Mesendoderm (in vitro differentiated cells): ENCODE measurements at regions not wholly inside any gene's neighbourhood (a gene's known extent, or its start where the extent isn't known, plus 50 kb on each side); places are given as distances from the start of the nearest gene placed in this dataset.

Source experiments
- DNase-seq: peaks from one replicate; pipeline ENCODE4 v3.0.0; 2013
- H2AK5ac ChIP-seq: 2 replicates; pipeline ENCODE4 v1.6.1; 2013; ENCODE audit warnings: low read length, inconsistent platforms
- H2BK120ac ChIP-seq: 2 replicates; pipeline ENCODE4 v1.6.1; 2013; ENCODE audit warnings: low read depth, mild to moderate bottlenecking, low read length, moderate library complexity, mixed read lengths
- H2BK15ac ChIP-seq: replicated peaks from 2 replicates; pipeline ENCODE4 v1.6.1; 2013; ENCODE audit warnings: low read depth, mild to moderate bottlenecking, moderate library complexity
- H2BK5ac ChIP-seq: 2 replicates; pipeline ENCODE4 v1.6.1; 2013; ENCODE audit warnings: low read length, inconsistent platforms
- H3K18ac ChIP-seq: 2 replicates; pipeline ENCODE4 v1.6.1; 2013; ENCODE audit warnings: mild to moderate bottlenecking, low read length, mixed read lengths
- H3K23ac ChIP-seq: one replicate; pipeline ENCODE4 v1.6.1; 2013; ENCODE audit warnings: low read length
- H3K27ac ChIP-seq: 2 replicates; pipeline ENCODE4 v1.5.1; 2013; ENCODE audit warnings: low read depth, mild to moderate bottlenecking, inconsistent platforms, low read length, moderate library complexity
- H3K27me3 ChIP-seq: 2 replicates; pipeline ENCODE4 v1.6.1; 2013; ENCODE audit warnings: low read length, control low read depth, mild to moderate bottlenecking, inconsistent platforms; ENCODE audit not compliant: insufficient read depth, poor library complexity
- H3K36me3 ChIP-seq: 2 replicates; pipeline ENCODE4 v1.6.1; 2013; ENCODE audit warnings: low read length, inconsistent platforms; ENCODE audit not compliant: control insufficient read depth, insufficient read depth
- H3K4ac ChIP-seq: one replicate; pipeline ENCODE4 v1.6.1; 2013; ENCODE audit warnings: low read depth, mild to moderate bottlenecking, low read length, moderate library complexity
- H3K4me1 ChIP-seq: 2 replicates; pipeline ENCODE4 v1.6.1; 2013; ENCODE audit warnings: low read depth, low read length, inconsistent platforms; ENCODE audit not compliant: control insufficient read depth
- H3K4me2 ChIP-seq: 2 replicates; pipeline ENCODE4 v1.6.1; 2013; ENCODE audit warnings: low read length
- H3K4me3 ChIP-seq: 2 replicates; pipeline ENCODE4 v1.5.1; 2013; ENCODE audit warnings: mild to moderate bottlenecking, low read length
- H3K56ac ChIP-seq: one replicate; pipeline ENCODE4 v1.6.1; 2013; ENCODE audit warnings: low read length
- H3K79me1 ChIP-seq: 2 replicates; pipeline ENCODE4 v1.6.1; 2013; ENCODE audit warnings: low read length, inconsistent platforms
- H3K79me2 ChIP-seq: 2 replicates; pipeline ENCODE4 v1.6.1; 2013; ENCODE audit warnings: mild to moderate bottlenecking, low read length; ENCODE audit not compliant: control insufficient read depth, insufficient read depth
- H3K9ac ChIP-seq: 2 replicates; pipeline ENCODE4 v1.6.1; 2013; ENCODE audit warnings: low read length, inconsistent platforms
- H4K5ac ChIP-seq: one replicate; pipeline ENCODE4 v1.6.1; 2013; ENCODE audit warnings: low read length
- H4K8ac ChIP-seq: one replicate; pipeline ENCODE4 v1.6.1; 2013; ENCODE audit warnings: low read depth, mild to moderate bottlenecking, control low read depth, low read length, moderate library complexity
- WGBS: extraction: QIAGEN DNeasy Blood & Tissue Kit; methylation state at CpG from one replicate; pipeline ENCODE4 v1.1.7; 2013; ENCODE audit warnings: low lambda C conversion rate, missing lambda C conversion rate; ENCODE audit not compliant: insufficient coverage; ENCODE audit errors: extremely low coverage; 5-methylcytosine and 5-hydroxymethylcytosine counted together

GRCh38 chr12:125292700-125293099 is 227.5 kb downstream of the AACS start:
- H3K23ac ChIP-seq = no peak overlapping the region
- no peaks in the 10 kb centered on the region for H3K27me3 ChIP-seq

GRCh38 chr12:125295550-125295949 is 230.3 kb downstream of the AACS start:
- Histone ChIP-seq H2BK5ac (no peak overlapping the region), H3K56ac (no peak overlapping the region), H3K4me2 (no peak overlapping the region), H3K23ac (no peak overlapping the region), H3K36me3 (no peaks in the 10 kb centered on the region), H3K9ac (no peak overlapping the region), H3K4me3 (no peak overlapping the region), H4K5ac (no peak overlapping the region), H2BK120ac (no peak overlapping the region), H4K8ac (no peak overlapping the region), H3K27me3 (no peaks in the 10 kb centered on the region), H3K4ac (no peak overlapping the region), H2AK5ac (no peak overlapping the region), H3K79me1 (no peaks in the 10 kb centered on the region), H3K4me1 (no peaks in the 10 kb centered on the region), H2BK15ac (no peak overlapping the region), H3K27ac (no peak overlapping the region), H3K79me2 (no peaks in the 10 kb centered on the region), H3K18ac (no peak overlapping the region)
- DNase-seq = no peak
- WGBS = no CpG with 5 or more reads among the region's 5 CpGs

More at GRCh38 chr12:125292700-125293099, 227.5 kb downstream of the AACS start:
- H3K27ac ChIP-seq = no peak overlapping the region
- H4K8ac ChIP-seq = no peak overlapping the region
- H3K4me3 ChIP-seq = no peak overlapping the region
- H3K4ac ChIP-seq = no peak overlapping the region
- DNase-seq = no peak
- no peak overlapping the region for H3K9ac ChIP-seq
- no peak overlapping the region for H2BK120ac ChIP-seq
- H2BK5ac ChIP-seq = no peak overlapping the region
- no peak overlapping the region for H2BK15ac ChIP-seq
- no peak overlapping the region for H3K56ac ChIP-seq
- H3K18ac ChIP-seq = no peak overlapping the region
- no peaks in the 10 kb centered on the region for H3K79me1 ChIP-seq
- WGBS = no CpG with 5 or more reads among the region's 3 CpGs
- H3K36me3 ChIP-seq = no peaks in the 10 kb centered on the region
- H3K4me2 ChIP-seq = no peak overlapping the region
- no peak overlapping the region for H4K5ac ChIP-seq
- H2AK5ac ChIP-seq = no peak overlapping the region
- H3K4me1 ChIP-seq = no peaks in the 10 kb centered on the region
- H3K79me2 ChIP-seq = no peaks in the 10 kb centered on the region

GRCh38 chr12:125296701-125297100 is 231.5 kb downstream of the AACS start:
- Histone ChIP-seq H3K4me1 (no peaks in the 10 kb centered on the region), H3K18ac (no peak overlapping the region), H3K27ac (no peak overlapping the region), H3K79me1 (no peaks in the 10 kb centered on the region), H4K8ac (no peak overlapping the region), H3K4ac (no peak overlapping the region), H3K56ac (no peak overlapping the region), H3K4me3 (no peak overlapping the region), H2BK5ac (no peak overlapping the region), H3K79me2 (no peaks in the 10 kb centered on the region), H3K27me3 (no peaks in the 10 kb centered on the region), H2BK120ac (no peak overlapping the region), H3K4me2 (no peak overlapping the region), H3K23ac (no peak overlapping the region), H3K9ac (no peak overlapping the region), H4K5ac (no peak overlapping the region), H3K36me3 (no peaks in the 10 kb centered on the region), H2BK15ac (no peak overlapping the region), H2AK5ac (no peak overlapping the region)
- no peak for DNase-seq
- WGBS = no CpG with 5 or more reads among the region's 9 CpGs

- no peak overlapping the region for H3K27ac ChIP-seq
Measured at GRCh38 chr12:125299840-125300239, 234.6 kb downstream of the AACS start.

GRCh38 chr12:125300249-125300648 is 235.0 kb downstream of the AACS start:
- H3K36me3 ChIP-seq = no peaks in the 10 kb centered on the region
- DNase-seq = no peak
- H3K4me2 ChIP-seq = no peak overlapping the region
- H3K27ac ChIP-seq = no peak overlapping the region
- no peaks in the 10 kb centered on the region for H3K27me3 ChIP-seq
- H2BK120ac ChIP-seq = no peak overlapping the region
- no peak overlapping the region for H4K5ac ChIP-seq
- H3K4me1 ChIP-seq = no peaks in the 10 kb centered on the region
- H3K4ac ChIP-seq = no peak overlapping the region
- no peak overlapping the region for H3K56ac ChIP-seq
- H2BK15ac ChIP-seq = no peak overlapping the region
- no peaks in the 10 kb centered on the region for H3K79me2 ChIP-seq
- no peak overlapping the region for H3K23ac ChIP-seq
- H3K9ac ChIP-seq = no peak overlapping the region
- H3K4me3 ChIP-seq = no peak overlapping the region
- no peak overlapping the region for H2AK5ac ChIP-seq
- H3K18ac ChIP-seq = no peak overlapping the region
- WGBS = no CpG with 5 or more reads among the region's 3 CpGs
- no peak overlapping the region for H2BK5ac ChIP-seq
- H4K8ac ChIP-seq = no peak overlapping the region
- H3K79me1 ChIP-seq = no peaks in the 10 kb centered on the region

More at GRCh38 chr12:125299840-125300239, 234.6 kb downstream of the AACS start:
- no peak overlapping the region for H2BK5ac ChIP-seq
- no peak overlapping the region for H3K4me2 ChIP-seq
- no peak overlapping the region for H4K5ac ChIP-seq
- WGBS = no CpG with 5 or more reads among the region's 9 CpGs
- H3K23ac ChIP-seq = no peak overlapping the region
- no peaks in the 10 kb centered on the region for H3K79me2 ChIP-seq
- no peak overlapping the region for H2BK120ac ChIP-seq
- H3K4me1 ChIP-seq = no peaks in the 10 kb centered on the region
- H3K18ac ChIP-seq = no peak overlapping the region
- H3K27me3 ChIP-seq = no peaks in the 10 kb centered on the region
- no peak overlapping the region for H2BK15ac ChIP-seq
- no peak overlapping the region for H2AK5ac ChIP-seq
- H3K79me1 ChIP-seq = no peaks in the 10 kb centered on the region
- no peak overlapping the region for H3K4ac ChIP-seq
- H4K8ac ChIP-seq = no peak overlapping the region
- H3K56ac ChIP-seq = no peak overlapping the region
- H3K9ac ChIP-seq = no peak overlapping the region
- no peak overlapping the region for H3K4me3 ChIP-seq
- H3K36me3 ChIP-seq = no peaks in the 10 kb centered on the region
- no peak for DNase-seq

GRCh38 chr12:125303337-125303736 is 238.1 kb downstream of the AACS start:
- Histone ChIP-seq H3K4me1 (no peaks in the 10 kb centered on the region), H3K4ac (no peak overlapping the region), H2AK5ac (no peak overlapping the region), H4K5ac (no peak overlapping the region), H3K79me2 (no peaks in the 10 kb centered on the region), H3K56ac (no peak overlapping the region), H3K36me3 (no peaks in the 10 kb centered on the region), H3K18ac (no peak overlapping the region), H4K8ac (no peak overlapping the region), H3K27ac (no peak overlapping the region), H2BK5ac (no peak overlapping the region), H3K9ac (no peak overlapping the region), H3K23ac (no peak overlapping the region), H3K27me3 (no peaks in the 10 kb centered on the region), H3K4me2 (no peak overlapping the region), H3K79me1 (no peaks in the 10 kb centered on the region), H2BK15ac (no peak overlapping the region), H3K4me3 (no peak overlapping the region), H2BK120ac (no peak overlapping the region)
- WGBS = no CpG with 5 or more reads among the region's 2 CpGs
- no peak for DNase-seq
